Activated CD8-positive, alpha-beta memory T cell treated with anti-CD3 and anti-CD28 coated beads, Interleukin-2, amount 10 ng/mL, durations not matched to agents 7 days and 5 days (primary cell): ENCODE measurements at regions not wholly inside any gene's neighbourhood (a gene's known extent, or its start where the extent isn't known, plus 50 kb on each side); places are given as distances from the start of the nearest gene placed in this dataset.

ENCODE experiments used
- ATAC-seq: fragments of 150-1000 bp; cut with Tn5 transposase; one replicate; pipeline ENCODE4 v1.10.0; 2021; ENCODE audit warnings: moderate library complexity
- CTCF ChIA-PET: fragments of 350-600 bp; sonication (Branson Sonifier 250); formaldehyde crosslinking; loops from one replicate; lab custom pipeline; 2021; ENCODE audit warnings: antibody characterized with exemption; lab: Charles Lee
- DNase-seq: peaks from one replicate; pipeline ENCODE4 v3.0.0-alpha.2; 2020
- H3K27ac Mint-ChIP-seq: one replicate; pipeline ENCODE4 v1.8.0; 2021; ENCODE audit warnings: mild to moderate bottlenecking, mixed read lengths
- H3K27me3 Mint-ChIP-seq: one replicate; pipeline ENCODE4 v1.8.0; 2021; ENCODE audit warnings: mixed read lengths
- H3K36me3 Mint-ChIP-seq: one replicate; pipeline ENCODE4 v1.8.0; 2021; ENCODE audit warnings: mild to moderate bottlenecking, mixed read lengths
- H3K4me1 Mint-ChIP-seq: one replicate; pipeline ENCODE4 v1.8.0; 2021; ENCODE audit warnings: mixed read lengths
- H3K4me3 Mint-ChIP-seq: one replicate; pipeline ENCODE4 v1.8.0; 2021; ENCODE audit warnings: mild to moderate bottlenecking, moderate library complexity, mixed read lengths
- H3K9me3 Mint-ChIP-seq: one replicate; pipeline ENCODE4 v1.8.0; 2022; ENCODE audit warnings: low read depth, mixed read lengths

GRCh38 chr3:163924600-163924999, 1153.7 kb downstream of the SI start:
- H3K27me3 Mint-ChIP-seq: no peaks in the 10 kb centered on the region
- CTCF ChIA-PET: no interaction called here
- no peaks in the 10 kb centered on the region for H3K36me3 Mint-ChIP-seq
- no peak for DNase-seq
- no peak overlapping the region for H3K4me3 Mint-ChIP-seq
- ATAC-seq: no peak
- no peak overlapping the region for H3K27ac Mint-ChIP-seq
- peaks cover 3% of the 10 kb centered on the region for H3K9me3 Mint-ChIP-seq
- H3K4me1 Mint-ChIP-seq: no peaks in the 10 kb centered on the region

GRCh38 chr3:163919154-163919553, 1159.1 kb downstream of the SI start:
- Mint-ChIP-seq H3K9me3 (no peaks in the 10 kb centered on the region), H3K36me3 (no peaks in the 10 kb centered on the region), H3K4me1 (no peaks in the 10 kb centered on the region), H3K27me3 (no peaks in the 10 kb centered on the region), H3K27ac (no peak overlapping the region), H3K4me3 (no peak overlapping the region)
- CTCF ChIA-PET: no interaction called here
- no peak for DNase-seq
- no peak for ATAC-seq

- H3K36me3 Mint-ChIP-seq: no peaks in the 10 kb centered on the region
- H3K27ac Mint-ChIP-seq: no peak overlapping the region
- H3K27me3 Mint-ChIP-seq: no peaks in the 10 kb centered on the region
- no peak for ATAC-seq
- no peaks in the 10 kb centered on the region for H3K4me1 Mint-ChIP-seq
- no peaks in the 10 kb centered on the region for H3K9me3 Mint-ChIP-seq
- CTCF ChIA-PET: no interaction called here
- H3K4me3 Mint-ChIP-seq: no peak overlapping the region
- DNase-seq: no peak
These were observed 1161.4 kb downstream of the SI start for GRCh38 chr3:163916596-163917560.

- CTCF ChIA-PET: no interaction called here
- no peaks in the 10 kb centered on the region for H3K27me3 Mint-ChIP-seq
- ATAC-seq (no peak), DNase-seq (no peak)
- no peaks in the 10 kb centered on the region for H3K9me3 Mint-ChIP-seq
- no peaks in the 10 kb centered on the region for H3K4me1 Mint-ChIP-seq
- no peaks in the 10 kb centered on the region for H3K36me3 Mint-ChIP-seq
- no peak overlapping the region for H3K27ac Mint-ChIP-seq
- H3K4me3 Mint-ChIP-seq: no peak overlapping the region
These were observed 1163.0 kb downstream of the SI start for GRCh38 chr3:163915280-163915679.

- no peak overlapping the region for H3K27ac Mint-ChIP-seq
- ATAC-seq: no peak
- no peaks in the 10 kb centered on the region for H3K4me1 Mint-ChIP-seq
- DNase-seq: no peak
- no peaks in the 10 kb centered on the region for H3K36me3 Mint-ChIP-seq
- H3K9me3 Mint-ChIP-seq: no peaks in the 10 kb centered on the region
- no peaks in the 10 kb centered on the region for H3K27me3 Mint-ChIP-seq
- CTCF ChIA-PET: no interaction called here
- no peak overlapping the region for H3K4me3 Mint-ChIP-seq
These were observed 1163.7 kb downstream of the SI start for GRCh38 chr3:163914567-163914966.

- H3K27me3 Mint-ChIP-seq: no peaks in the 10 kb centered on the region
- no peak overlapping the region for H3K4me3 Mint-ChIP-seq
- ATAC-seq: no peak
- H3K27ac Mint-ChIP-seq: no peak overlapping the region
- no peak for DNase-seq
- no peaks in the 10 kb centered on the region for H3K4me1 Mint-ChIP-seq
- peaks cover 9% of the 10 kb centered on the region for H3K9me3 Mint-ChIP-seq
- no peaks in the 10 kb centered on the region for H3K36me3 Mint-ChIP-seq
- CTCF ChIA-PET: no interaction called here
These were observed 1186.5 kb downstream of the SI start for GRCh38 chr3:163891771-163892170.

GRCh38 chr3:163890661-163891060, 1187.6 kb downstream of the SI start:
- ATAC-seq (no peak), DNase-seq (no peak)
- Mint-ChIP-seq H3K4me3 (no peak overlapping the region), H3K27ac (no peak overlapping the region), H3K9me3 (peaks cover 6% of the 10 kb centered on the region), H3K27me3 (no peaks in the 10 kb centered on the region), H3K36me3 (no peaks in the 10 kb centered on the region), H3K4me1 (no peaks in the 10 kb centered on the region)
- CTCF ChIA-PET: no interaction called here

GRCh38 chr3:163879172-163879571, 1199.1 kb downstream of the SI start:
- Mint-ChIP-seq H3K9me3 (peaks cover 18% of the 10 kb centered on the region), H3K27me3 (no peaks in the 10 kb centered on the region), H3K36me3 (no peaks in the 10 kb centered on the region), H3K4me1 (no peaks in the 10 kb centered on the region), H3K4me3 (no peak overlapping the region), H3K27ac (no peak overlapping the region)
- no peak for DNase-seq
- ATAC-seq: no peak
- CTCF ChIA-PET: no interaction called here

GRCh38 chr3:163878396-163878795, 1199.9 kb downstream of the SI start:
- CTCF ChIA-PET: no interaction called here
- no peaks in the 10 kb centered on the region for H3K4me1 Mint-ChIP-seq
- H3K27me3 Mint-ChIP-seq: no peaks in the 10 kb centered on the region
- DNase-seq (no peak), ATAC-seq (no peak)
- H3K27ac Mint-ChIP-seq: no peak overlapping the region
- no peak overlapping the region for H3K4me3 Mint-ChIP-seq
- H3K9me3 Mint-ChIP-seq: peaks cover 18% of the 10 kb centered on the region
- no peaks in the 10 kb centered on the region for H3K36me3 Mint-ChIP-seq

GRCh38 chr3:163877805-163878204, 1200.5 kb downstream of the SI start:
- DNase-seq: no peak
- Mint-ChIP-seq H3K4me1 (no peaks in the 10 kb centered on the region), H3K4me3 (no peak overlapping the region), H3K27ac (no peak overlapping the region), H3K36me3 (no peaks in the 10 kb centered on the region), H3K27me3 (no peaks in the 10 kb centered on the region), H3K9me3 (peaks cover 18% of the 10 kb centered on the region)
- CTCF ChIA-PET: no interaction called here
- ATAC-seq: no peak

- ATAC-seq (no peak), DNase-seq (no peak)
- H3K9me3 Mint-ChIP-seq: no peaks in the 10 kb centered on the region
- H3K4me3 Mint-ChIP-seq: no peak overlapping the region
- H3K36me3 Mint-ChIP-seq: no peaks in the 10 kb centered on the region
- H3K4me1 Mint-ChIP-seq: no peaks in the 10 kb centered on the region
- CTCF ChIA-PET: no interaction called here
- no peaks in the 10 kb centered on the region for H3K27me3 Mint-ChIP-seq
- H3K27ac Mint-ChIP-seq: no peak overlapping the region
These were observed 1215.2 kb downstream of the SI start for GRCh38 chr3:163863146-163863545.

GRCh38 chr3:163852233-163852632, 1226.1 kb downstream of the SI start:
- no peak for DNase-seq
- CTCF ChIA-PET: no interaction called here
- no peaks in the 10 kb centered on the region for H3K36me3 Mint-ChIP-seq
- no peaks in the 10 kb centered on the region for H3K27me3 Mint-ChIP-seq
- H3K27ac Mint-ChIP-seq: no peak overlapping the region
- no peak for ATAC-seq
- no peaks in the 10 kb centered on the region for H3K4me1 Mint-ChIP-seq
- peaks cover 4% of the 10 kb centered on the region for H3K9me3 Mint-ChIP-seq
- no peak overlapping the region for H3K4me3 Mint-ChIP-seq

- H3K27me3 Mint-ChIP-seq: no peaks in the 10 kb centered on the region
- no peaks in the 10 kb centered on the region for H3K4me1 Mint-ChIP-seq
- no peak for ATAC-seq
These were observed 1239.5 kb downstream of the SI start for GRCh38 chr3:163838769-163839168.

GRCh38 chr3:163832547-163832946, 1245.7 kb downstream of the SI start:
- H3K27me3 Mint-ChIP-seq: no peaks in the 10 kb centered on the region
- peaks cover 9% of the 10 kb centered on the region for H3K9me3 Mint-ChIP-seq
- CTCF ChIA-PET: no interaction called here
- ATAC-seq: no peak
- no peak overlapping the region for H3K4me3 Mint-ChIP-seq
- no peak overlapping the region for H3K27ac Mint-ChIP-seq
- no peak for DNase-seq
- H3K36me3 Mint-ChIP-seq: no peaks in the 10 kb centered on the region
- no peaks in the 10 kb centered on the region for H3K4me1 Mint-ChIP-seq

More at GRCh38 chr3:163838769-163839168, 1239.5 kb downstream of the SI start:
- CTCF ChIA-PET: no interaction called here
- no peak for DNase-seq
- Mint-ChIP-seq H3K27ac (no peak overlapping the region), H3K4me3 (no peak overlapping the region), H3K9me3 (peaks cover 11% of the 10 kb centered on the region), H3K36me3 (no peaks in the 10 kb centered on the region)
